T-helper 2 cell treated with Interferon-gamma antibody and Interleukin-4, amounts not matched to agents 100 ng/mL and 5 ng/mL, for 36 hours (primary cell): ENCODE measurements at regions not wholly inside any gene's neighbourhood (a gene's known extent, or its start where the extent isn't known, plus 50 kb on each side); places are given as distances from the start of the nearest gene placed in this dataset.
"Not testable (repeated sequence)": the region's sequence is repeated elsewhere in the genome, so short reads cannot be mapped to it uniquely, and the experiment has no call there.

Experiments
- intact Hi-C: fragments of 100-400 bp; cut with micrococcal nuclease; formaldehyde crosslinking; loops from one replicate; pipeline ENCODE4 v1.15.1; 2023

GRCh38 chr10:81570349-81570748 lies 304.6 kb upstream of the NRG3 start:
- intact Hi-C loops, result no loop called here

DNA sequence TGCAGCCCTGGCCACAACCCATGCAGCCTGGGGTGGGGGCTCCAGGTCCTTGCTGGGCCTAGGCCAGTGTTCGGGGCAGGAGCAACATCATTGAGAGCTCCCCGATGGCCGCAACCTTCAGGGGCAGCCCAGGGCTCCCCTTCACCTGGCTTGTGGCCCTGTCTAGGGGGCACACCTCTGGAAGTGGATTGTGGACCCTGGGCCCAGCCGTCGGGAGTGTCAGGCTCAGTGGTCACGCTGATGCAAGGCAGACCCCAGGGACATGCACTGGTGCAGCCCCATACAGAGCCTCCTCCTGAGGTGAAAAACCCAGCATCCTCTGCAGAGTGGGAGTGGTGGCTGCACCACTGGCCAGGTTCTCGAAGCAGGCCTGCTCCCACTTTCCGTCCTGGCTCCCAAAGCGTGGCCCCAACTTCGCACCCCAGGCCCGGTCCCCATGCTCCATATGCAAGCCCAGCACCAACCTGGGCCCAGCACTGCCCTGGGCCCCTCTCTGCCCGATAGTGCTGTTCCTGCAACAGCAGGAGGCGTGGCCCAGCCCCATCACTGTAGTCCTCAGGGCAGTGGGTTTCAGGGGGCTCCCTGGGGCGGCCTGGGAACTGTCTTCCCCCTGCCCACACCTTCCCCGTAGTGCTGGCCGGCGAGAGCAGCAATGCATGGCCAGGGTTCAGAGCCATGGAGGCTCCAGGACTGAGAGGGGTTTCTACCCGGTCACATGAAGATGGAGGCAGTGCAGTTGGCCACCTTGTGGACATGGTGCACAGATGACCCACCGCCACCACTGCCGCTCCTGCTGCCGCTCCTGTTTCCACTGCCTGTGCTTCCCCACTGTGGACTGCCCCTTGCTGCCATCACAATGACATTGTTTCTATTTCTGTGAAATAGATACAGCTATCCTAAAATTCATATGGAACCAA lies 303.9 kb upstream of the NRG3 start:
- intact Hi-C loops, result no loop called here

DNA sequence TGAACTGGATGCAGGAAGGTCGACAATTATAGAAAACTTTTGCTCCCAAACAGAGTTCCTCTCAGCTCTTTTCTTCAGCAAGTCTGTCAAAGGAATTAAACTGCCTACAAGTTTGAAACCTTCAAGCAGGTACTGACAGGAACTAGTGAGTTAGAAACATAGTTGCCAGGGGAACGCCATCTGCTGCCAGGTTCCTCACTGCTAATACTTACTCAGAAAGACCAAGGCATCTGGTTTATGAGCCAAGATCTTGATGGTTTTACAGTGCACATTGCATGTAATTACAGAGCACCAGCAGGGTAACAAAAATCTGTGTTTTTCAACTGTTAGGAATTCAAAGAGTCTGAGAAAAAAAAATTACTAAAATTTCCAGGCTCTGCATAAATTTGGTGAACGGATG lies 300.0 kb upstream of the NRG3 start:
- intact Hi-C loops, result no loop called here

DNA sequence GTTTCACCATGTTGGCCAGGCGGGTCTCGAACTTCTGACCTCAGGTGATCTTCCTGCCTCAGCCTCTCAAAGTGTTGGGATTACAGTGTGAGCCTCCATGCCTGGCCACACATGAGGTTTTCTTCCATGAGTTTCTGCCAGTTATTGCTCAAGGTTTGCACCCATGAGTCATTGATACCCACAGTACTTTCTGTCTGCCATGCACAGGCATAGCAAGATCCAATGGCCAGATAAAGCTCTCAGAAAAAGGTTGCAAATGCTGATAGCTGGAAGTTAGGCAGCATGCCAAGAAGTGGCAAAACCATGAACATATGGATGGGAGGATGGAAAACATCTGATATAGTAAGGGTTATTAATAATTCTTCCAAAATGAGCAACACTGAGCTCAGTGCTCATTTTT lies 298.7 kb upstream of the NRG3 start:
- intact Hi-C loops, result no loop called here

DNA sequence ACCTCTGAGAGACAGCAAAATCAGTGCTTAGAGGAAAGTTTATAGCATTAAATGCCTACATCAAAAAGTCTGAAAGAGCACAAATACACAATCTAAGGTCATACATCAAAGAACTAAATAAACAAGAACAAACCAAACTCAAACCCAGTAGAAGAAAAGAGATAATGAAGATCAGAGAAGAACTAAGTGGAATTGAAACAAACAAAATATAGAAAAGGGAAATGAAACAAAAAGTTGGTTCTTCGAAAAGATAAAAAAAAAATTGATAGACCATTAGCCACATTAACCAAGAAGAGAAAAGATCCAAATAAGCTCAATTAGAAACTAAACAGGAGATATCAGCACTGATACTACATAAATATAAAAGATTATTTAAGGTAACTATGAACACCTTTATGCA lies 280.0 kb upstream of the NRG3 start:
- intact Hi-C loops, result no loop called here

DNA sequence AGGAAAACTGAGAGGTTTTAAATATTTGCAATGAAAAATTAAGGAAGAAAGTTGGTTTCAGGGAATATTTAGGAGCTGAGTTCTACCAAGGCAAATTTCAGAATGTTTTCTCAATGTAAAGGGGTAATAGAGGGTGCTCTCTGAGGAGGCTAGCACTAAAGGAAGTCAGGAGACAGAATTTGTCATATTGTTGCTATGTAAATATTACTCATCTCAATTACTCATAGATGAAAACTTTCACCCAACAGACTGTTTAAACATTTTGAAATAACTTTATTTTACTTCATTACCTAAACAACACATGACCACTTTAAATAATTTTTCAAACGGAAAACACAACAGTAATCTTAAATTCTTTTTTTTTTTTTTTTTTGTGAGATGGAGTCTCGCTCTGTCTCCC lies 274.8 kb upstream of the NRG3 start:
- intact Hi-C loops, result no loop called here

GRCh38 chr10:81603106-81603620 lies 271.8 kb upstream of the NRG3 start:
- intact Hi-C loops, result no loop called here

DNA sequence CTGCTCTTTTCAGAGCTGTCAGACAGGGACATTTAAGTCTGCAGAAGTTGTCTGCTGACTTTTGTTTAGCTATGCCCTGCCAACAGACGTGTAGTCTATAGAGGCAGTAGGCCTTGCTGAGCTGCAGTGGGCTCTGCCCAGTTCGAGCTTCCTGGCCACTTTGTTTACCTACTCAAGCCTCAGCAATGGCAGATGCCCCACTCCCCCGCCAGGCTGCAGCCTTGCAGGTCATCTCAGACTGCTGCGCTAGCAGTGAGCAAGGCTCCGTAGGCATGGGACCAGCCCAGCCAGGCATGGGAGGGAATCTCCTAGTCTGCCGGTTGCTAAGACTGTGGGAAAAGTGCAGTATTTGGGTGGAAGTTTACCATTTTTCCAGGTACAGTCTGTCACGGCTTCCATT lies 230.5 kb upstream of the NRG3 start:
- intact Hi-C loops, result not testable (repeated sequence)

DNA sequence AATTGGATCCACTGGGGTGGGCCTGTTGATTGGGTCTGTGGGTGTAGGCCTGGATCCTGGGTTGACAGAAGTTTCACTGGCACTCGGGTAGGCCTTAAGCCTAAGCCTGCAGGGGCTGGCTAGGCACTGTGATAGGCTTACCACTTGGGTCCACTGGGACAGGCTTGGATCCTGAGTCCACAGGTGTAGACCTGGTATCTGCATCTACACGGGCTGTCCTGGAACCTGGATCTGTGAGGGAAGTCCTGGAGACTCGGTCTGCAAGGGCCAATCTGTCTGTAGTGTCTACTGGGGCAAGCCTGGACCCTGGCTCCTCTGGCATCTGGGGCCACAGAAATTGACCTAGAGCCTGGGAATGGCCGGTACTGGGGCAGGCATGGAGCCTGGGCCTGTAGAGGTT lies 219.0 kb upstream of the NRG3 start:
- intact Hi-C loops, result no loop called here

DNA sequence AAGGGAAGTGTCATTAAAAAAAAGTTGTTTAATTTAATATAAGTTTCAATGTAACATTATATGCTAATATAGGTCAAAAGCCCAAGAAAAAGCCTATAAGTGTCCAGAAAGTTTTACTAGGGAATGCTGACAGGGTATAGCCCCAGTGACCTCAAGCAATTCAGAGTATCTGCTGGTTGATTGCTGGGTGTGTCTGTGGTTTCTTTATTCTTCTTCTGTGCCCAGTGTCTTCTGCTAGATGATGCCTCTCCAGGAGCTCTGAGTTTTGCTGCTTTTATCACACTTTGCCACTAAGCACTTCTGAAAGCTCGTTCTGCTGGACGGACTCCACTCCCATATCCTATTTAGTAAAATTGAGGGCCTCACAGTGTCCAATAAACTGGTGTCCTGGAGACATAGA lies 212.2 kb upstream of the NRG3 start:
- intact Hi-C loops, result no loop called here

DNA sequence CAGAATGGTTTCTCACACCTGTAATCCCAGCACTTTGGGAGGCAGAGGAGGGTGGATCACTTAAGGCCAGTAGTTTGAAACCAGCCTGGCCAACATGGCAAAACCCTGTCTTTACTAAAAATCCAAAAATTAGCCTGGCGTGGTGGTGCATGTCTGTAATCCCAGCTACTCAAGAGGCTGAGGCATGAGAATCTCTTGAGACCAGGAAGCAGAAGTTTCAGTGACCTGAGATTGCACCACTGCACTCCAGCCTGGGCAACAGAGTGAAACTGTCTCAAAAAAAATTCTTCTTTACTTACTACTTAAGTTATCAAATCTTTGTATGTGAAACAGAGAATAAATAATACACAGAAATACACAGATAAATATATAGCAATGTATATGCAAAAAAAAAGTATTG lies 210.2 kb upstream of the NRG3 start:
- intact Hi-C loops, result not testable (repeated sequence)

- intact Hi-C loops, result no loop called here
Observed at GRCh38 chr10:81674941-81675340, 200.1 kb upstream of the NRG3 start.

- intact Hi-C loops, result no loop called here
Observed at GRCh38 chr10:81679291-81679690, 195.7 kb upstream of the NRG3 start.

DNA sequence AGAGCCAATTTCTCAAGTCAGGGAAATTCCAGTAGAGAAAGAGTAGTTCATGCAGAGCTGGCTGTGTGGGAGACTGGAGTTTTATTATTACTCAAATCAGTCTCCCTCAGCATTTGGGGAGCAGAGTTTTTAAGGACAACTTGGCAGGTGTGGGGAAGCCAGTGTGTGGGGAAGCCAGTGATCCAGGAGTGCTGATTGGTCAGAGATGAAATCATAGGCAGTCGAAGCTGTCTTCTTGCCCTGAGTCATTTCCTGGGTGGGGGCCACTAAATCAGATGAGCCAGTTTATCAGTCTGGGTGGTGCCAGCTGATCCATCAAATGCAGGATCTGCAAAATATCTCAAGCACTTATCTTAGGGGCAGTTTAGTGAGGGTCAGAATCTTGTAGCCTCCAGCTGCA lies 194.6 kb upstream of the NRG3 start:
- intact Hi-C loops, result no loop called here

GRCh38 chr10:81688459-81688858 lies 186.5 kb upstream of the NRG3 start:
- intact Hi-C loops, result no loop called here

DNA sequence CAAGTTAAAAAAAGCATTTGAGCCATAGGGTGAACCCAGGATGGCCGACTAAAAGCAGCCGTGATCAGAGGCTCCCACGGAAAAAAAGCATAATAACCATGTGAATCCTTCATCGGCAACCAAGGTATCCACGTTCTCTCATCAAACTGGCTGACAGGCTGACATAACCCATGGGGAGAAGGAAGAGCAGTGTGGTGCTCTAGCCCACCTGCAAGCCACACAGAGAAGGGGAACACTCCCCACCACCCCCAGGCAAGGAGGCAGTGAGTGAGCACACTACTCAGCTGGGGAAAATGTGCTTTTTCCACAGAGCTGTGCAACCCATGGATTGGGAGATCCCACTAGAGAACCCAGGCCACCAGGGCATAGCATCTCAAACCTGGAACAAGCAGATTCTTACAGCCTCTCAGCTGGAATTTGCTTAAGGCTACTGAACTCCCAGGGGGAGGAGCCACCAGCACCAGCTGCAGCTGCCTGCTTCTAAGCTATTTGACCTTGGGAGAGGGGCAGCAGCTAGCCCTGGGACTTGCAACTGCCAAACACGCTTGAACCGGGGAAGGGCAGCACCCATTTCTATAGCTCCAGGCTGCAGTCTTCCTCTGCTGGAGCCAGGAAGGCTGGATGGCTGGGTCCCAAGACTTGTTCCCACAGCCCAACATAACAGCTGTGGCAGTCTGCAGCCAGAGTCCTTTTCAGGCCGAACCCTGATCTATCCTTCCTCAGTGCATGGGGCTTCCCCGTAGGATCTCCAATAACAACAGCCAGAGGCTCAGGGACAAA lies 178.2 kb upstream of the NRG3 start:
- intact Hi-C loops, result no loop called here

- intact Hi-C loops, result no loop called here
Observed at GRCh38 chr10:81704596-81704995, 170.4 kb upstream of the NRG3 start.

GRCh38 chr10:81708416-81708815 lies 166.6 kb upstream of the NRG3 start:
- intact Hi-C loops, result no loop called here

DNA sequence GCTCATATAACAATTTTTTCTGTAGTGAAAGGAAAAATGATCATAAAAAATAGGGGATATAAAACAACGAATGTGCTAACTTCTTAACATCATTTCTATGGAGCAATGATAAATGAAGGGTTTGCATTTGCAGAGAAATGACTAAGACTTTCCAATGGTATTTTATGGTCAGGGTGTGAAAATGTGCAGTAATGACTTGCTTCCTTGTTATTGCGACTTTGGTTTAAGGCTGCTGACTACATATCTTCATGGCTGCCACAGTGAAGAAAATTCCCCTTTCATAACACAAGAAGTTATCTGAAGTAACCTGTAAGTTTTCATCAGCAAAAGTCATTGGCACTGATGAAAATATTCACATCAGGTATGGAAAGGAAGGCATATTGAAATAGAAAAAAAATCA lies 166.1 kb upstream of the NRG3 start:
- intact Hi-C loops, result no loop called here

DNA sequence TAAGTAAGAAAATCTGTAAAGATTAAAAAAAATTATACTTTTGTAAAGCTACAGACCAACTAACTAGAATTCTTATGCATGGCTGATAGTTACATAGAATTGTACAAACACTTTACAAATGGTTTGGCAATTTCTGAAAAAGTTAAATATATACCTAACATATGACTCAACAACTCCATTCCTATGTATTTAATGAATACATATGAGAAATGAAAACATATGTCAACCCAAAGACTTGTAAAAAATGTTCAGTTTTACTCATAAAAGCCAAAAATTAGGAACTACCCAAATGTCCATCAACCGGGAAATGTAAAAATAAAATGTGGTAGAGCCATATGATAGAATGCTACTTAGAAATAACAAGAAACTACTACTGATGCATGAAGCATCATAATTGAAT lies 152.6 kb upstream of the NRG3 start:
- intact Hi-C loops, result no loop called here

GRCh38 chr10:81724431-81724830 lies 150.6 kb upstream of the NRG3 start:
- intact Hi-C loops, result no loop called here

DNA sequence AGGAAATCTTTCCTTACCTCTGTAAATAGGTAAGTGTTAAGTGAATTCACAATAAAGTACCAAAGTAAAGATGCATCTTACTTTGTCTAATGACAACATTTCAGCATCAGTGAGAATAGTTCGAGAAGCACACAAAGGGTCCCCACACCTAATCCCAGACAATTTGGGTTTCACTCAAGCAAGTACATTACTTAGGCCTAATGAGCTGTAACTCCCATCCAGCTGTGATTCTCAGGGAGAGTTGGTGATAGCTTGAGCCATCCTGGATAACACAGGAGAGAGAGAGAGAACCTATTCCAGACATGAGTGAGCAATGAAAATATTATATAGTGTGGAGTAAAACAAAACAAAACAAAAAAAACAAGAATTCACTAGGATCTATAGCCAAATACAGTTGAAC lies 149.1 kb upstream of the NRG3 start:
- intact Hi-C loops, result no loop called here

GRCh38 chr10:81728692-81729091 lies 146.3 kb upstream of the NRG3 start:
- intact Hi-C loops, result no loop called here
